NCI-H2107 treated with DMSO at 0.1 percent for 48 hours (cell line): ENCODE measurements at regions not wholly inside any gene's neighbourhood (a gene's known extent, or its start where the extent isn't known, plus 50 kb on each side); places are given as distances from the start of the nearest gene placed in this dataset.
"Not testable (repeated sequence)": the region's sequence is repeated elsewhere in the genome, so short reads cannot be mapped to it uniquely, and the experiment has no call there.

Experiments
- DNase-seq: peaks from one replicate; lab custom pipeline; 2025; ENCODE audit not compliant: unreplicated experiment; lab: John Stamatoyannopoulos, UW

- no peak for DNase-seq
Observed at GRCh38 chr6:121544691-121545090, 109.2 kb downstream of the GJA1 start.

- no peak for DNase-seq
Observed at GRCh38 chr6:121548131-121548530, 112.7 kb downstream of the GJA1 start.

GRCh38 chr6:121549736-121550135 is 114.3 kb downstream of the GJA1 start:
- no peak for DNase-seq

- DNase-seq, result no peak
Observed at GRCh38 chr6:121550491-121551010, 115.1 kb downstream of the GJA1 start.

GRCh38 chr6:121555201-121555600 is 119.8 kb downstream of the GJA1 start:
- no peak for DNase-seq

GRCh38 chr6:121556149-121556548 is 120.7 kb downstream of the GJA1 start:
- DNase-seq, result not testable (repeated sequence)

- DNase-seq, result no peak
Observed at GRCh38 chr6:121557146-121557940, 121.9 kb downstream of the GJA1 start.

GRCh38 chr6:121559611-121560269 is 124.3 kb downstream of the GJA1 start:
- no peak for DNase-seq

- DNase-seq, result no peak
Observed at GRCh38 chr6:121560476-121560875, 125.0 kb downstream of the GJA1 start.

- no peak for DNase-seq
Observed at GRCh38 chr6:121563286-121563685, 127.8 kb downstream of the GJA1 start.

GRCh38 chr6:121564529-121564928 is 129.1 kb downstream of the GJA1 start:
- not testable (repeated sequence) for DNase-seq

GRCh38 chr6:121571455-121571854 is 136.0 kb downstream of the GJA1 start:
- no peak for DNase-seq

GRCh38 chr6:121573481-121573880 is 138.0 kb downstream of the GJA1 start:
- DNase-seq, result no peak

- no peak for DNase-seq
Observed at GRCh38 chr6:121578216-121578615, 142.8 kb downstream of the GJA1 start.

- DNase-seq, result no peak
Observed at GRCh38 chr6:121579478-121579877, 144.0 kb downstream of the GJA1 start.

- no peak for DNase-seq
Observed at GRCh38 chr6:121581327-121581726, 145.9 kb downstream of the GJA1 start.

GRCh38 chr6:121582262-121582661 is 146.8 kb downstream of the GJA1 start:
- DNase-seq, result no peak

- no peak for DNase-seq
Observed at GRCh38 chr6:121584586-121585369, 149.3 kb downstream of the GJA1 start.

- no peak for DNase-seq
Observed at GRCh38 chr6:121590438-121590837, 155.0 kb downstream of the GJA1 start.

- no peak for DNase-seq
Observed at GRCh38 chr6:121590916-121591315, 155.5 kb downstream of the GJA1 start.

- no peak for DNase-seq
Observed at GRCh38 chr6:121592261-121592935, 157.0 kb downstream of the GJA1 start.
